Hematopoietic multipotent progenitor cell treated with erythropoietin and hydrocortisone succinate and interleukin-3 and kit ligand, for 4 days (in vitro differentiated cells): ENCODE measurements at regions not wholly inside any gene's neighbourhood (a gene's known extent, or its start where the extent isn't known, plus 50 kb on each side); places are given as distances from the start of the nearest gene placed in this dataset.
A peak's percentile ranks its signal among the peaks of the same experiment; 100 is the strongest.
"Not testable (repeated sequence)": the region's sequence is repeated elsewhere in the genome, so short reads cannot be mapped to it uniquely, and the experiment has no call there.

Source experiments
- DNase-seq: peaks from one replicate; pipeline ENCODE4 v3.0.0-alpha.2; 2015

DNA sequence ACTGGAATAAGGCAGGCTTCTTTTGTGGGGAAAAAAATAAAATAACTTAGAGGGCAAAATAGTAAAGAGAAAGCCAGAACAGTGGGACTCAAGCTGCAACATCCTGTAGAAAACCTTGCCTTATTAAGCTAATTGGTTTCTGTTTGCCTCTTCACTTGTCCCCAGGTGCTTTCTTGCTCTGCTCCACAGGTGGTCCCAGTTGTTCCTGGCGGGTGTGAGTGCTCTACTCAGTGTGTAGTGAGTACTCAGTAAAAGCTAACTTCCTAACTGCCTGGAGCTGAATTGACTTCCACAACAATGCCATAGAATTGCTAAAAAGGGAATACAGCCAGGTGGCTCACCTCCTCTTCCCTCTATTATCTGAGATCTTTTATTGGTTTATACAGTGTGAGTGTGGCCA lies 930.2 kb downstream of the C4orf33 start:
- no peak for DNase-seq

DNA sequence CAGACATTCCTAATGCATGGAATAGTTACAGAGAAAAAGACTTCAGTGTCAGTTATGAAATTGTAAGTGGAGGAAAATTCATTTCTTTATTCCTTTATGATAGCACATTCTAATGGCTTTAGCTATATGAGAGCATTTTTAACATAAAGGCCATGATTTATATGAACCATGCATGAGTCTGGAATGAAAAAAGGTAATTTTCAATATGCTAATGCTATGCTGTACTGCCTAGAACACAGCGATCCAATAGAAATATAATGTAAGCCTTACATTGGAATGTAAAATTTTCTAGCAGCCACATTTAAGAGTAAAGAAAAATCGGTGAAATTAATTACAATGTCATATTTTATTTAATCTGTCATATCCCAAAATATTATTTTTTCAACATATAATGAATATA lies 932.0 kb downstream of the C4orf33 start:
- DNase-seq: no peak

DNA sequence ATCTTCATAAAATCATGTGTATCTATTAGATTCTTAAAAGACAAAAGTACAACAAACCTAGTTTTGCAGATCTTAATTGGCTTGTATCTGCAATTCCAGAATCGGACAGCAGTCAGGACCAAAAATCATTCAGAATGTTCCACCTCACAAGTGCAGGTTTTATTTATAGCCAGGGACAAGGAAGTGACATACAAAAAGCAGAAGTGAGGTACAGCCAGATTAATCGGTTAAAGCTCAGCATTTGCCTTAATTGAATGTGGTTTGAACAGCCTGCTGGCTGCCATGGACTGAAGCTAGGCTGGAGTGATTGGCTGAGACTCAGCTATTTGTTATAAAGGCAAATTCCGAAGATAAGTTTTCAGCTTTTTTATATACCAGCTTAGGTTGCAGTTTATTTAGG lies 932.6 kb downstream of the C4orf33 start:
- DNase-seq: peak; percentile 35

DNA sequence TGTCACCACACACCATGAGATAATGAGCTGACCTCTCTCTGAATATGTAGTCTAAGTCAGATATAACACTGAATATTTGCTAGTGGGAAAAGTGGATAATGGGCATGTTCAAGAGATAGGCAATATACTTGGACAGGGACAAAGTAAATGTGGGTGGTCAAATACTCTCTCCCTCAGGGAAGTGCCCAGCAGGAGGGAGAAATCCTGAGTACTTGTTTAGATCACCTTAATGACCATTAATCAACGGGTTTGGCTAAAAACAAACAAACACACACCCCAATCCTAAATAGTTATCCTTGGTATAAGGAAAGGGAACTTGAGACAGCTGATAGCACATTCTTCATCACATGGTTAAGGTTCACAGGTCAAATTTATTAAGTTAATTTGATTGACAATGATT lies 933.5 kb downstream of the C4orf33 start:
- no peak for DNase-seq

DNA sequence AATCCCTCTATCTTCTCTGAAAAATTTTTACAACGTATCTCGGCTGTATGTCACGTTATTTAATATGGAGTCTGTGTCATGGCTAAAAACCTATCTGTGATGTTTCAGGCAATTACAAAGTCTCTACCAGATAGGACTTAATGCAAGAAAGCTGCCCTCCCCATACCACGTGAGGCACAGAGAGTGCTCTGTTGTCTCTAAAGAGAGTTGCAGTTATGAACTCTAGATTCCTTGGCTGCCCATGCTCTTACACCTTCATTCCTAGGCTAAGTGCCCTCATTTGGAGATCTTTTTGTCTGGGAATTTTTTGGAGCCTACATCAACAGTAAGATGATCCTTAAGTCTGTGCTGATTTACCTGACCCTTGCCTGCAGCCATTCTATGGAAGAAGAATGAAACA lies 935.9 kb downstream of the C4orf33 start:
- DNase-seq: no peak

DNA sequence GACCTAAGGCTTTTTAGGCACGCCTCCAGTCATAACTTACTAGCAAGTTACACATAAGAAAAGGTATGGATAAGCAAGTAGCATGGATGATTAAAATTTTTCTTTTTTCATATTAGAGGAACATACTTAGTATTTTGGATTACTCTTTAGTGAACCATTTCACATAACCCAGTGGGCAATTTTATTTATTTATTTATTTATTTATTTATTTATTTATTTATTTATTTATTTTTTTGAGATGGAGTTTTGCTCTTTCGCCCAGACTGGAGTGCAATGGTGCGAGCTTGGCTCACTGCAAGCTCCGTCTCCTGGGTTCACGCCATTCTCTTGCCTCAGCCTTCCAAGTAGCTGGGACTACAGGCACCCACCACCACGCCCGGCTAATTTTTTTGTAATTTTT lies 937.7 kb downstream of the C4orf33 start:
- not testable (repeated sequence) for DNase-seq

DNA sequence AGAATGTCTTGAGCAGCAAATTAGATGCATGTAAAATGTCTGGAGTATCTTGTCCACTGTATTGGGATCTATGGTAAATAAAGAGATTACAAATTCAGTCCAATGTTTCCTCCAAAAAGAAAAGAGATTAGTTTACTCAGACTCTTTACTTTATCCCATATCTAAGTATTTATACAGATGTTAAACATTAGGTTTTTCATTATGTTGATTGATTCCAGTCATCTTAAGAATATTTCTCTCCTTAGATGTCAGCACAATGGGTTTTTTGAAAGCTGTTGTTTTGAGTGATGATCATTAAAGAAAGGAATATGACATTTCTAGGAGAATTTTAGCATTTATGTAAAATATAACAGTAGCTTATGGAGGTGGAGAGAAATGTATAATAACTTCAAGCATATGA lies 938.9 kb downstream of the C4orf33 start:
- DNase-seq: no peak

DNA sequence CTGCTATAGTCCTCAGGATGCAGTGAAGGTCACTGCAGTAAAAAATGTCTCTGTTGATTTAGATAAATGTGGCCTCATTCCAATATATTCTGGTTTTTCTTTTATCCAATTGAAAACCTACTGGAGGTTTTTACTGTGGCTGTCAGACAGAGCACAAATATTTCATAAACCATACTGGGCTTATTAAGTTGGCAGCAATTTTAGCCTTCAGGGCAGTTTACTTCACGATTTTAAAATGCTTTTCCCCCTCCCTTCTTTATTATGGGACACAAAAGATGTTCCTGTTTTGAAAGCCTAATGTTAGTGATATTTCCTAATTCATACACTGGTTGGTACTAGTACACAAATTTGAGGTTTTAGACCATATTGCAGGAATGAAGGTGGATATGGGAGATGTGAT lies 939.4 kb downstream of the C4orf33 start:
- no peak for DNase-seq

DNA sequence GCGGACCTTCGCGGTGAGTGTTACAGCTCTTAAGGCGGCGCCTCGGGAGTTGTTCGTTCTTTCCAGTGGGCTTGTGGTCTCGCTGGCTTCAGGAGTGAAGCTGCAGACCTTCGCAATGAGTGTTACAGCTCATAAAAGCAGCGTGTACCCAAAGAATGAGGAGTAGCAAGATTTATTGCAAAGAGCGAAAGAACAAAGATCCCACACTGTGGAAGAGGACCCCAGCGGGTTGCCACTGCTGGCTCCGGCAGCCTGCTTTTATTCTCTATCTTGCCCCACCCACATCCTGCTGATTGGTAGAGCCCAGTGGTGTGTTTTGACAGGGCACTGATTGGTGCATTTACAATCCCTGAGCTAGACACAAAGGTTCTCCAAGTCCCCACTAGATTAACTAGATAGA lies 941.9 kb downstream of the C4orf33 start:
- DNase-seq: not testable (repeated sequence)

DNA sequence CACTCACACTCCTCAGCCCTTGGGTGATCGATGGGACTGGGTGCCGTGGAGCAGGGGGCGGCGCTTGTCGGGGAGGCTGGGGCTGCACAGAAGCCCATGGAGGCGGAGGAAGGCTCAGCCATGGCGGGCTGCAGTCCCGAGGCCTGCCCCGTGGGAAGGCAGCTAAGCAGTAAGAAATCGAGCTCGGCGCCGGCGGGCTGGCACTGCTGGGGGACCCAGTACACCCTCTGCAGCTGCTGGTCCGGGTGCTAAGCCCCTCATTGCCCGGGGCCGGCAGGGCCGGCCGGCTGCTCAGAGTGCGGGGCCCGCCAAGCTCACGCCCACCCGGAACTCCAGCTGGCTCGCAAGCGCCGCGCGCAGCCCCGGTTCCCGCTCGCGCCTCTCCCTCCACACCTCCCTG lies 942.6 kb downstream of the C4orf33 start:
- not testable (repeated sequence) for DNase-seq

DNA sequence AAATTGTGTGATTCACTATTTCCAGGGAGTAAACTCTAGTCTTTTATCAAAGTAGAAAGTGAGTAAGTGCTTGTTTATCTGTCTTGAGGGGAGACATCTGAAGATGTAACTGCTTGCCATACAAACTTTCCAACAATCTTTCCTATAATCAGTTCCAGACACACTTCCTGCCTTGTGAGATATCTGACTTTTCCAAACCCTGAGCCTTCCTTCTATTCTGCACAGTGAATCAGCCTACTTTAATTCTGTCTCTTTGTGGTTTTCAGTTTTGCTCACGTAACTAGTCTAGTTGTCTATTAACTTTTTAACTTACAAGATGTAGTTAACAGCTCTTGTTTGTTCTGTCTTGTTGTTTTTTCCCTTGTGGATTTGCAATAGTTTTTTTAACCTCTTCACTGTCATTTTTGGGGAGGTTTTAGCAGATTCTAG lies 947.8 kb downstream of the C4orf33 start:
- DNase-seq: peak; percentile 4

DNA sequence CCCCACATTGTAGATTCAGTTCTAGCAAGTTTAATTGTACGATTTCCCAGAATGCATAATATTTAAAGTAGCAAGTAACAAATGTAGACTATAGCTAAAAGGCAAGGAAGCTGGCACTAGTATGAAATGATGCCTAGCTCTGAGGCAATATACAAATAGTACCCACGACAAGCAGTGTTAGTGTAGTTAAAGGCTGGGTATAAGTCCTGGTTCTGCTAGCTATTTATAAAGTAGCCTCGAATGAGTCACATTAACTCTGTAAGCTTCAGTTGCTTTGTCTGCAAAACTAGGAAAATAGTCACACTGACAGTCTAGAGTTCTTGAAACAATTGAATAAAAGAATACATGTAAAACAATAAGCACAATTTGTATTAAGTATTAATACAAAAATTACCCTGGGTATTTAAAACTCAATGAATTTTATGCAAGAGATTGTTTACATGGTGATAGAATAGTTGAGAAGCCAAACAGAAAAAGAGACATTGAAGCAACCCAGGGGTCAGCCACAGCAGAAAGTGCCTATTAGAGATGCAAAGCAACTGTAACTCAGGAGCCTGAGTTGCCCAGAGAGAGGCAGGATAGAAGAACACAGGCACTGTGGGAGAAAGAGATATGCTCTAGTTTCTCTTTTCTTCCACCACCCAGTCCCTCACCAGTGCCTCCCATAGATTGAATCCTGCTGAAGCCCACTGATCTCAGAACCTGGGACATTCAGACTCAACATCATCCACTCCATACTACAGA lies 949.0 kb downstream of the C4orf33 start:
- DNase-seq: no peak

DNA sequence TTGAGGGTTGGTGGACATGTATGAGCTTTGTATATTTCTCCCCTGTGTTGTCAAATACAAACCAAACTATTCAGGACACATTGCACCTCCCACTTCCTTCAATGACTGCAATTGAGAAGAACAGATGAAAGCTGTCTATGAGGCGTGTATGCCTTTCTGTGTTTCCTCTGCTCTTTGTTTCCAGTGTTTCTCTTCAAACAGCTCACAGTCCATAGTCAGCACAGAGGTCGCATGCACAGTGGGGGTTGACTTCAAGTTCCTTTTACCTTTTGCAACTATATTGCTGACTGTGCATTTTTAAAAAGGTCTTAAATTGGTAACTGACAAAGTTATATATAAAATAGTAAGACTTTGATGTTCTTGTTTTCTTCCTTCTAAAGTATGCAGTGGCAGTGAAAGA lies 957.8 kb downstream of the C4orf33 start:
- DNase-seq: no peak

DNA sequence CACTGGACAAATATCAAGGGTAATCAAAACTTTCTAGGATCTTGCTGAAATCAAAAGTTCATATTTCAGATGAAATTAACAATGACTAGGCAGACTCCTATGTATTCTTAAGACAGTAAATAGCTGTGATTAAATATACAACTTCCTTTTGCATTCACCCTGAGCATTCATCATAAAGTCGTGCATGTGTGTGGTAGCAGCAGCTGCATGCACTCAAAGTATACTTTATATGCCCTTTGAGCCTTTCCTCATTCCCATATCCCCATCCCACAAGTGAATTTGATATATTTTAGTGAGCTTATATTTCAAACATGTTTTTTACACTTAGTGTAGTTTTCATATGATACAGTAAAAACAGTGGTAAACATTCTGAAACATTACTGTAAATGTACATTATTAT lies 959.0 kb downstream of the C4orf33 start:
- no peak for DNase-seq

DNA sequence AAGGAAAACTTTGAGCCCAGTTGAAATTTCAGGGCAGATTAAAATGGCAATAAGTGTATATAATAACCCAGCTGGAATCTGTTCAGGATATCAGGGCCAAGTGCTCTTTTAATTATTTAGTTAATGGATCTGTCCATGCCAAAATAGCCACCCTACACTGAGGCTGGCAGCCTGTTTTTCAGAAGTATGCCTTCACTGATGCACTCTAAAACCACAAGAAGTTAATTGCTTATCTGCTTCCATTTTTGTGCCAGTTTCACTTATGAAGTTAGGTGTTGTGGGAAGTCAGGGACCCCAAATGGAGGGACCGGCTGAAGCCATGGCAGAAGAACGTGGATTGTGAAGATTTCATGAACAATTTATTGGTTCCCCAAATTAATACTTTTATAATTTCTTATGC lies 960.3 kb downstream of the C4orf33 start:
- no peak for DNase-seq

DNA sequence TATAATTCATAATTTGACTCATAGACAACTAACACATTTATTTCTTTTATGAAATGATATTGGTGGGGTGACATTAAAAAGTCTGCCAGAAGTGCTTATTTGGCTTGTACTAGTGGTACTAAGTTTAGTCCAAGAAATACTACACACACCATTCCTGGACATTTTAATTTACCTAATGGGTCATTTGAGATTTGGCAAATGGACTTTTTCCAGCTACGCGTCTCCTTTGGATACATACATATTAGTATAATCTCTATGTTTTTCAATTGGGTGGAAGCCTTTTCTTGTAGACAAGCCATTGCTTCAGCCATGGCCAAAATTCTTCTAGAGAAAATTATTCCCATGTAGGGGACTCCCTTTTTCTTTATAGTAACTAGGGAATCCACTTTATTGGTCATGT lies 968.5 kb downstream of the C4orf33 start:
- DNase-seq: no peak

DNA sequence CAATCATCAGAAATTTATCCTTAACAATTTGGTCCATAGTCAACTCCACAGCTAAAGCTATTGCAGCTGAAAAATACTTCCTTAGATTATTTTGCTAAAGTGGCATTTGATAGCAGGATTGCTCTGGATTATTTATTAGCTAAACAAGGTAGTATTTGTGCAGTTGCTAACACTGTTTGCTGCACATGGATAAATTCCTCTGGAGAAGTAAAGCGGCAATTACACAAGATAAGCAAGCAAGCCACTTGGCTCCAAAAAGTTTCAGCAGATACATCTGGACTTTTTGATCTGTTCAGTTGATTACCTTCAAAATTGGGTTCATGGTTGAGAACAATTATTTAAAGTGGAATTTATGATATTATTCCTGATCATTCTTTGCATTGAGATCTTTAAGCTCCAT lies 971.5 kb downstream of the C4orf33 start:
- DNase-seq: no peak

DNA sequence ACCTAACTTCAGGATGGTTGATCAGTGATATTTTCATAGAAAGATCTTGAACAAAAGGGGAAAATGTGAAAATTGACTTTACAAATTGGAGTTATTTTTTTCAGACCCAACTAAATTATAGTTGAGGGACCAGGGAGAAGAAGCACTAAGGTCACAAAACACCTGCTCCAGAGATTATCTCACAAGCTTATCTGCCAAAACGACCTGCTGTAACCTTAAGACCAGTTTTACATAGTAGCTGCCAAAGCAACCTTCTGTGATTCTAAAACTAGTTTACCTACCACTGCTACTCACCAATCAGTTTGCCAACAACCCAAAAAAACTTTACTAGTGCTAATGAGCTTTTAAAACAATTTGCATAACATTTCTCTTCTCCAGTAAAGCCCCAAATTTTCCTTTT lies 972.1 kb downstream of the C4orf33 start:
- DNase-seq: no peak

DNA sequence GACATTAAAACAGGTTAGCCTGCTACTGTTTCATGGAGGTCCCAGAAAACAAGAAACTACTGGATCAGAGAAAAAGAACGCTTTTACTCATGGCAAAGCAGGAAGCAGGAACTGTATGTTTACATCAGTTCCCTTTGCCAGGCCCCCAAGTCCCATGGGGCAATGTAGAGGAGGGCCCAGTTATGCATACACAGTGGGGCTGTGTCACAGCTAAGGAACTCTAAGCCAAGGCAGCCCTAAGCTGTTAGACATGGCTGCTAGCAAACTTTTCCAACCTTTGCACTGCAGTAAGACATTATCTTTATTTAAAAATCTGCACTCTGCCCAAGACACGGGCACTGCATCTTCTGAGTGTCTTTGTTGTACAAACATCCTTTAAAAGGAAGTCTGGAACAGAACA lies 975.8 kb downstream of the C4orf33 start:
- no peak for DNase-seq

DNA sequence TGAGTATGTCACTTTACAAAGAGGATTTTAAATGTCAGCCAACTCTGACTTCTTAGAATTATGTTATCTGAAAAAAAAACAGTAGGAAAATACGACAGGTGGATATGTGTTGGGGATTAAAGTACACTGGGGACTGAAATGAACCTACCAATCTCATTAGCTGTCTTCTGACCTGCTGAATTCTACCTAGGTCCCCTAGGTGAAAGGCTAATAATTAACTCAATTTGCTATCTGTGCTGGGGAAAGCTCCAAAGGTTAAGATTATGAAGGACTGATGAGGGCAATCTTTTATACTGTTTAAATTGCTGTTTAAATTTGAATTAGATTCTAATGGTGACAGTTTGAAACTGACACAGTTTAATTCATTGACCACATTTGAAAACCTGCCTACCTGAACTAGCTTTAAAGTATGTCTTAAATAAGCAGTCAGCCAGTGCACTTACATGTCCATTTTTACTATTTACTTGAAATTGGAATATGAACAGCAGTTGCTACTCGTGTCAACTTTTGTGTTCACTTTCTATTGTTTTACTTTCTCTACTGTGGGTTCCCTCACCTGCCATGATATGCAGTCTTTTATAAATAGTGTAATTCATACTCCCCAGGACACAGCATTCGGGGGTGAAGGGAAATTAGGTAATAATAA lies 977.3 kb downstream of the C4orf33 start:
- no peak for DNase-seq

DNA sequence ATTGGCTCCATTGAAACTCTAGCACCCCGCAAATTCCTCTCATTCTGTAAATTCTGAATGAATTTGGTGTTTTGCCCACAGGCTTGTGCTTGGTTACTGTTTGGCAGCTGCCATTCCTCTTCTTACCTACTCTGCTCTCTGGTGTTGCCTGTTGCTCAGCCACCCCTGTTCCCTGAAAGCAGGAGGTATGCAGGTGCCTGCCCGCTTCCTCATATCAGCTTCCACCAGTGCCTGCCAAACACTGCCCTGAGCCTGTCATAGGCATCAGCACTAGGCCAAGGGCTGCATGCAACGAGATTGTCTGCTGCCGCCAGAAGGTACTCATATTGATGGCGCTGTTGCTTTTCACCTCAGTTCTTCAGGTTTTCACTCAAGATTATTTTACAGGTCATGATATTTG lies 978.1 kb downstream of the C4orf33 start:
- no peak for DNase-seq

DNA sequence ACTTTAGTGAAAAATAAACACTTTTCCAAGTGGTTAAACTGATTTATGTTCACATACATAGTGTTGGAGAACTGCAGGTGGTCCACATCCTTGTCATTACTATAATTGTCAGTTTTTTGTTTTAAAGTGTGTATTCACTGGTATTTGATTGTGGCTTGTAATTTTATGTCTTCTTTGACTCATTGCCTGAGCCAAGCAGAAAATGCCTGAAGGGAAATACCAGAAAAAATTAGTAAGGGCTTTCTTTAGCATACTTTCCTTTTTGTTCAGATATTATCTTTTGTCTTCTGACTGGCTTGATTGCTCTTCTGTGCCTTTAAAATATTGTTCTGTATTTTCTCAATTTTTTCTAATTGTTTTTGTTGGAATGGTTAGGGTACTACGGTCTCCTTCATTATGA lies 981.3 kb downstream of the C4orf33 start:
- no peak for DNase-seq

DNA sequence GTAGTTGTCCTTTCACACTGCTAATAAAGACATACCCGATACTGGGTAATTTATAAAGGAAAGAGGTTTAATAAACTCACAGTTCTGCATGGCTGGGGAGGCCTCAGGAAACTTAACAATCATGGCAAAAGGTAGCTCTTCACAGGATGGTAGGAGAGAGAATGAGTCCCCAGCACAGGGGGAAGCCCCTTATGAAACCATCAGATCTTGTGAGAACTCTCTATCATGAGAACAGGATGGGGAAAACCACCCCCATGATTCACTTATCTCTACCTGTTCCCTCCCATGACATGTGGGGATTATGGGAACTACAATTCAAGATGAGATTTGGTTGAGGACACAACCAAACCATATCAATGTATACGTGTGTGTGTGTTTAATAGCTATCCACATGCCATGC lies 983.1 kb downstream of the C4orf33 start:
- not testable (repeated sequence) for DNase-seq

DNA sequence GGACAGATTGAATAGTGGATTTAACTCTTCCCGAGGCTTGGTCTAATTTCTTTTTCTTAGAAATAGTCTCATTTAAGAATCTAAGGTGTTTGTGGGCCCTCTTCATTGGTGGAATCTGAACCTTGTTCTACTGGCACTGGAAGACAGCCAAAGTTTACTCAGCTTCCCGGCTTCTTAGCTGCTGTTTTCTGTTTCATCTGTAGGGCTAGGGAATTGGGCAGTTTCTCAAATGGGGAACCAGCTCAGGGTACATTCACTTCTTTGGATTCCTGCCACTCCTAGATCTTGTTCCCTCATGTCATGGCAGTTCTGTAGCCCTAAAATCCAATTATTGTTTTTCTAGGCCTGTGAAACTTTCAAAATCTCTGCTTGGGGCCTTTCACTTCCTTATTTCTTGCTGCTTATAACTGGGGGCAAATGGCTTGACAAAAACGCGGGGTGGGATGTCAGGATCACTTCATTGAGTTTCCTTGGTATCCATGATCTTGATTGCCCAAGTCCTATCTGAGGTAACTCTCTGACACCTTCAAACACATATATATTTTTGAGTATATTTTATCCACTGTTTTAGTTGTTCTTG lies 985.0 kb downstream of the C4orf33 start:
- DNase-seq: no peak

DNA sequence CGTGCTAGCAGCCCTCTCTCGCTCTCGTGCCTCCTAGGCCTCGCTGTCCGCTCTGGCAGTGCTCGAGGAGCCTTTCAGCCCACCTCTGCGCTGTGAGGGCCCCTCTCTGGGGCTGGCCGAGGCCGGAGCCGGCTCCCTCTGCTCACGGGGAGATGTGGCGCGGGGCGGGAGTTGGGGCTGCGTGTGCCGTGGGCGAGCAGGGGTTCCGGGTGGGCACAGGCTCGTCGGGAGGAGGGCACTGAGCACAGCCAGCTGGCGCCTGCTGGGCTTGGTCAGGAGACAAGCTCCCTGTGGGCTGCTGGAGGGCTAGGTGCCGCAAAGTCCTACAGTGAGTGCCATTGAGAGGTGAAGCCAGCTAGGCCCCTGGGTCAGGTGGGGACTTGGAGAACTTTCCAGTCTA lies 994.5 kb downstream of the C4orf33 start:
- no peak for DNase-seq
